Loucy (cell line): ENCODE measurements at regions not wholly inside any gene's neighbourhood (a gene's known extent, or its start where the extent isn't known, plus 50 kb on each side); places are given as distances from the start of the nearest gene placed in this dataset.

Experiments
- EZH2phosphoT487 ChIP-seq: fragments of 200-600 bp; IDR thresholded peaks from 2 replicates; pipeline ENCODE4 v1.6.1; 2018; ENCODE audit warnings: antibody characterized with exemption, mild to moderate bottlenecking, moderate library complexity, borderline replicate concordance
- TF ChIP-seq, protein P1 (sequence below): fragments of 200-600 bp; sonication (generic); conservative IDR thresholded peaks from 2 replicates; pipeline ENCODE4 v1.5.1; 2014; ENCODE audit warnings: mild to moderate bottlenecking, antibody characterized with exemption, low read length

DNA sequence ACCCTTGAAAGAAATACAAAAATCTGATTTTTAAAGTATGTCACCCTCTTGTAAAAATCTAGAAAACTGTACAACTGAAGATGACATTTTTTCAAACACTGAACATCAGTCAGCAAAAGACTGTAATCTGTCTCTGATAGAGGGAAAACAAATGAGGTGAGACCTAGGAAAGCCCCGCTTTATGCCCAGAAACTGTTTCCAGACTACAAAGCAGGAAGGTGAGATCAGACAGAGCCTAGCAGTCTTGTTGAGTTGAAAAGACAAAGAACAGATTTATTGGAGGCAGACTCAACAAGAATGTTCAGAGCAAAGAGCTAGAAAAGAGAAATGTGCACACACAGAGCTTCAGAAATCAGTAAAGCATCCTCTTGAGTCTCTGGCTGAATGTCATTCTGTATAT is 873.6 kb downstream of the LRFN5 start:
- TF ChIP-seq, protein P1, sequence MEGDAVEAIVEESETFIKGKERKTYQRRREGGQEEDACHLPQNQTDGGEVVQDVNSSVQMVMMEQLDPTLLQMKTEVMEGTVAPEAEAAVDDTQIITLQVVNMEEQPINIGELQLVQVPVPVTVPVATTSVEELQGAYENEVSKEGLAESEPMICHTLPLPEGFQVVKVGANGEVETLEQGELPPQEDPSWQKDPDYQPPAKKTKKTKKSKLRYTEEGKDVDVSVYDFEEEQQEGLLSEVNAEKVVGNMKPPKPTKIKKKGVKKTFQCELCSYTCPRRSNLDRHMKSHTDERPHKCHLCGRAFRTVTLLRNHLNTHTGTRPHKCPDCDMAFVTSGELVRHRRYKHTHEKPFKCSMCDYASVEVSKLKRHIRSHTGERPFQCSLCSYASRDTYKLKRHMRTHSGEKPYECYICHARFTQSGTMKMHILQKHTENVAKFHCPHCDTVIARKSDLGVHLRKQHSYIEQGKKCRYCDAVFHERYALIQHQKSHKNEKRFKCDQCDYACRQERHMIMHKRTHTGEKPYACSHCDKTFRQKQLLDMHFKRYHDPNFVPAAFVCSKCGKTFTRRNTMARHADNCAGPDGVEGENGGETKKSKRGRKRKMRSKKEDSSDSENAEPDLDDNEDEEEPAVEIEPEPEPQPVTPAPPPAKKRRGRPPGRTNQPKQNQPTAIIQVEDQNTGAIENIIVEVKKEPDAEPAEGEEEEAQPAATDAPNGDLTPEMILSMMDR = no peak
- no peak for TF ChIP-seq EZH2phosphoT487
